OCI-LY1 (cell line): ENCODE measurements at regions not wholly inside any gene's neighbourhood (a gene's known extent, or its start where the extent isn't known, plus 50 kb on each side); places are given as distances from the start of the nearest gene placed in this dataset.

Source experiments
- H2AFZ ChIP-seq: fragments of 200-600 bp; sonication (generic), shearing (Covaris generic); 2 replicates; pipeline ENCODE4 v1.6.0; 2014; ENCODE audit warnings: antibody characterized with exemption, mild to moderate bottlenecking, low read length
- H3F3A ChIP-seq: fragments of 200-600 bp; sonication (generic), shearing (Covaris generic); 2 replicates; pipeline ENCODE4 v1.6.0; 2014; ENCODE audit warnings: mild to moderate bottlenecking, antibody characterized with exemption, low read length, moderate library complexity; ENCODE audit not compliant: insufficient read depth
- H3K27ac ChIP-seq: fragments of 200-600 bp; sonication (generic); 2 replicates; pipeline ENCODE4 v1.5.1; 2014; ENCODE audit warnings: low read length, mixed run types, mild to moderate bottlenecking, low read depth; ENCODE audit not compliant: poor library complexity, severe bottlenecking
- H3K27me3 ChIP-seq: fragments of 200-600 bp; sonication (generic); 2 replicates; pipeline ENCODE4 v1.6.0; 2014; ENCODE audit warnings: antibody characterized with exemption, mild to moderate bottlenecking, low read length, moderate library complexity; ENCODE audit not compliant: insufficient read depth
- H3K36me3 ChIP-seq: fragments of 200-600 bp; sonication (generic); 2 replicates; pipeline ENCODE4 v1.6.1; 2014; ENCODE audit warnings: mild to moderate bottlenecking, antibody characterized with exemption, low read length, moderate library complexity, mixed read lengths; ENCODE audit not compliant: insufficient read depth
- H3K4me1 ChIP-seq: fragments of 200-600 bp; sonication (generic); 2 replicates; pipeline ENCODE4 v1.5.1; 2014; ENCODE audit warnings: mild to moderate bottlenecking, low read length, moderate library complexity; ENCODE audit not compliant: insufficient read depth, severe bottlenecking
- H3K4me2 ChIP-seq: fragments of 200-600 bp; sonication (generic), shearing (Covaris generic); 2 replicates; pipeline ENCODE4 v1.6.1; 2014; ENCODE audit warnings: low read length
- H3K4me3 ChIP-seq: fragments of 200-600 bp; sonication (generic); 2 replicates; pipeline ENCODE4 v1.5.1; 2014; ENCODE audit warnings: low read length, low read depth, mild to moderate bottlenecking, mixed read lengths; ENCODE audit not compliant: poor library complexity, severe bottlenecking
- H3K79me2 ChIP-seq: fragments of 200-600 bp; shearing (Covaris generic); 2 replicates; pipeline ENCODE4 v1.6.1; 2016; ENCODE audit warnings: mixed run types, low read length, mixed read lengths; ENCODE audit not compliant: insufficient read depth
- H3K9ac ChIP-seq: fragments of 200-600 bp; sonication (generic), shearing (Covaris generic); 2 replicates; pipeline ENCODE4 v1.6.1; 2014; ENCODE audit warnings: mild to moderate bottlenecking, low read length, mixed read lengths
- H3K9me2 ChIP-seq: fragments of 200-600 bp; sonication (generic), shearing (Covaris generic); 2 replicates; pipeline ENCODE4 v1.6.1; 2014; ENCODE audit warnings: low read depth, mild to moderate bottlenecking, low read length, mixed read lengths
- H3K9me3 ChIP-seq: fragments of 200-600 bp; shearing (Covaris generic); 2 replicates; pipeline ENCODE4 v1.6.1; 2014; ENCODE audit warnings: low read length, mixed read lengths
- H4K20me1 ChIP-seq: fragments of 200-600 bp; sonication (generic), shearing (Covaris generic); 2 replicates; pipeline ENCODE4 v1.6.0; 2016; ENCODE audit warnings: mild to moderate bottlenecking, low read length; ENCODE audit not compliant: insufficient read depth
- EZH2 ChIP-seq: fragments of 200-600 bp; sonication (generic), shearing (Covaris generic); IDR thresholded peaks from 2 replicates; pipeline ENCODE4 v1.8.0; 2017; ENCODE audit warnings: borderline replicate concordance, mixed run types, mild to moderate bottlenecking, antibody characterized with exemption, low read length, moderate library complexity, mixed read lengths
- TF ChIP-seq, protein P1 (sequence below): fragments of 200-600 bp; sonication (generic), shearing (Covaris generic); IDR thresholded peaks from 2 replicates; pipeline ENCODE4 v1.5.1; 2017; ENCODE audit warnings: mild to moderate bottlenecking, antibody characterized with exemption, low read length, moderate library complexity, mixed read lengths

DNA sequence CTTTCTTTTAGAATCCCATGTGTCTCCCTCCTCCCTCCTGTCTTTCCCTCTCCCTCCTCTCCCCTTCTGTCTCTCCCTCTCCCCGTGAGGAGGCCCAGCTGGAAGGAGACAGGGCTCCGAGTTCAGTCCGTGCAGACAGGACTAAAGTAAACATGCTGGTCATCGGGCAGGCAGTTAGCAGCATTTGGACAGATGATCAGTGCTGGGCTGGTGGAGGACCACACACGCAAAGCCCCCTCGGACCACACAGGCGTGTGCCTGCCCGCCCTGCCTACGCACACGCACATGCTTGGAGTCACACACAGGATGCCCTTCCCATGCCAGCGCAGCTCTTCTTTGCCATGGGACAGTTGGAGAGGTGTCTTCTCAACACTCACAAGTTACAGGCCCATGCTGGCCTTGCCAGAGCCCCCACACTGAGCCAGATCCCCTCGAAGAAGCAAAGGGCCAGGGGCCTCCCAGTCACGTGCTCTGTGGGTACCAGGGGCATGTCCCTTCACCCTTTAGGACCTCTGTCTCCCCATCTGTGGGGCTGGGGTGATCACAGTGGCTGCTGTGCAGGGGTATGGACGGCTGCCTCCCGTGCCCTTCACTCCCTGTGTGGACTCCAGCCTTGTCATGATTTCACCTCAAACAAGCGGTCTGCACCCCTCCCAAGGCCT, 215.7 kb upstream of the FOXF1 start:
- Histone ChIP-seq H3K4me1 (no peaks in the 10 kb centered on the region), H3K4me2 (no peak overlapping the region), H3K36me3 (no peaks in the 10 kb centered on the region), H4K20me1 (no peaks in the 10 kb centered on the region), H3K79me2 (no peaks in the 10 kb centered on the region), H3F3A (no peaks in the 10 kb centered on the region), H3K27ac (no peak overlapping the region), H3K9me3 (no peaks in the 10 kb centered on the region), H3K27me3 (peaks cover 4% of the 10 kb centered on the region; the same call in 1 of the 2 replicates), H3K9me2 (no peaks in the 10 kb centered on the region), H3K4me3 (no peak overlapping the region), H2AFZ (no peak overlapping the region), H3K9ac (no peak overlapping the region)
- TF ChIP-seq, protein P1, sequence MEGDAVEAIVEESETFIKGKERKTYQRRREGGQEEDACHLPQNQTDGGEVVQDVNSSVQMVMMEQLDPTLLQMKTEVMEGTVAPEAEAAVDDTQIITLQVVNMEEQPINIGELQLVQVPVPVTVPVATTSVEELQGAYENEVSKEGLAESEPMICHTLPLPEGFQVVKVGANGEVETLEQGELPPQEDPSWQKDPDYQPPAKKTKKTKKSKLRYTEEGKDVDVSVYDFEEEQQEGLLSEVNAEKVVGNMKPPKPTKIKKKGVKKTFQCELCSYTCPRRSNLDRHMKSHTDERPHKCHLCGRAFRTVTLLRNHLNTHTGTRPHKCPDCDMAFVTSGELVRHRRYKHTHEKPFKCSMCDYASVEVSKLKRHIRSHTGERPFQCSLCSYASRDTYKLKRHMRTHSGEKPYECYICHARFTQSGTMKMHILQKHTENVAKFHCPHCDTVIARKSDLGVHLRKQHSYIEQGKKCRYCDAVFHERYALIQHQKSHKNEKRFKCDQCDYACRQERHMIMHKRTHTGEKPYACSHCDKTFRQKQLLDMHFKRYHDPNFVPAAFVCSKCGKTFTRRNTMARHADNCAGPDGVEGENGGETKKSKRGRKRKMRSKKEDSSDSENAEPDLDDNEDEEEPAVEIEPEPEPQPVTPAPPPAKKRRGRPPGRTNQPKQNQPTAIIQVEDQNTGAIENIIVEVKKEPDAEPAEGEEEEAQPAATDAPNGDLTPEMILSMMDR = no peak
- no peak for TF ChIP-seq EZH2

DNA sequence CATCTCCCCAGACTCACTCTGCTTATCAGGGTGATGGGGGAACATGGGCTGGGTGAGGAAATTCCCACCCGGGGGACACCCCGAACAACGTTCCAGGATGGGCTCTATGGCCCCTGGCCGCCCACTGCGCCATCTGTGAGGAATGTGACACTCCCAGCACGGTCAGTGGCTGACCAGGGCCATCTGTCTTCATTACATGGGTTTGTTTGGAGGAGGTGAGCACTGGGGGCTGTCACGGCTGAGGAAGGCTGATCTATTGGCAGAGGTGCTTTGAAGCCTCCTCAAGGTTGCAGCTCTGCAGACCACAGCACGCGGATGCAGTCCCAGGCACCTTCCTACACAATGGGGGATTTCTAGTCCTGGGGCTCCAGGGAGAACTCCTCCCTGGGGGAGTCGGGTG, 214.1 kb upstream of the FOXF1 start:
- peaks cover 4% of the 10 kb centered on the region; the same call in 1 of the 2 replicates for H3K27me3 ChIP-seq
- TF ChIP-seq EZH2 = no peak
- TF ChIP-seq, protein P1 = no peak

DNA sequence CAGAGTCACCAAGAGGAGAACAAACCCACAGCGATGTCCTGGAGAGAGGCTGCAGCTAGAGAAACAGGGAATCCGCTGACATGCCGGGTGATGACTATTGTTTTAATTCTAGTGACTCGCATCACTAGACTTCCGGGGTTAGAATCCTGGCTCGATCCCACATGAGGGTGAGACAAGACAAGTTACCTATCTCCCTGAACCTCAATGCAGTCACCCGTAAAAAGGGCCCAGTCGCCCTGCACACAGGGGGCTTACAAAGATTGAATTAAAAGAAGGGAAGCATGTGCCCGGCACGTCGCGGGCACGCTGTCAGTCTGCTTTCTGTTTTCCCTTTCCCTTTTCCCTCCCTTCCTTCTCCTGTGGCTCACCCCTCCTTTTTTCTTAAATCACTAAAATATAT, 212.9 kb upstream of the FOXF1 start:
- no peaks in the 10 kb centered on the region for H3K9me3 ChIP-seq
- no peaks in the 10 kb centered on the region for H3K4me1 ChIP-seq
- H3K4me2 ChIP-seq = no peak overlapping the region
- no peak overlapping the region for H2AFZ ChIP-seq
- H3K9me2 ChIP-seq = no peaks in the 10 kb centered on the region
- H3K36me3 ChIP-seq = no peaks in the 10 kb centered on the region
- no peaks in the 10 kb centered on the region for H3K27me3 ChIP-seq
- no peaks in the 10 kb centered on the region for H4K20me1 ChIP-seq
- H3K79me2 ChIP-seq = no peaks in the 10 kb centered on the region
- H3K4me3 ChIP-seq = no peak overlapping the region
- H3K9ac ChIP-seq = no peak overlapping the region
- no peaks in the 10 kb centered on the region for H3F3A ChIP-seq
- TF ChIP-seq EZH2 = no peak
- TF ChIP-seq, protein P1 = no peak
- H3K27ac ChIP-seq = no peak overlapping the region

More for the DNA sequence above, 214.1 kb upstream of the FOXF1 start:
- no peaks in the 10 kb centered on the region for H3K9me3 ChIP-seq
- H3K27ac ChIP-seq = no peak overlapping the region
- no peak overlapping the region for H3K4me2 ChIP-seq
- H2AFZ ChIP-seq = no peak overlapping the region
- no peaks in the 10 kb centered on the region for H3K4me1 ChIP-seq
- H3K9ac ChIP-seq = no peak overlapping the region
- H3K9me2 ChIP-seq = no peaks in the 10 kb centered on the region
- no peak overlapping the region for H3K4me3 ChIP-seq
- no peaks in the 10 kb centered on the region for H4K20me1 ChIP-seq
- H3F3A ChIP-seq = no peaks in the 10 kb centered on the region
- H3K79me2 ChIP-seq = no peaks in the 10 kb centered on the region
- H3K36me3 ChIP-seq = no peaks in the 10 kb centered on the region
